Sigmoid colon (tissue), 6 donors: ENCODE measurements at regions not wholly inside any gene's neighbourhood (a gene's known extent, or its start where the extent isn't known, plus 50 kb on each side); places are given as distances from the start of the nearest gene placed in this dataset.

Experiments
- DNase-seq: peaks from one replicate; pipeline ENCODE4 v3.0.0-alpha.2; 2019
- H3K27ac ChIP-seq, 4 donors: fragments of 200-600 bp; sonication (generic); one replicate each; pipeline ENCODE4 v1.5.1; 2016 to 2019; ENCODE audit warnings: mild to moderate bottlenecking in 1 of 4
- H3K27me3 ChIP-seq, 3 donors: fragments of 200-600 bp; sonication (generic); one replicate each; pipeline ENCODE4 v1.5.1; 2019; ENCODE audit warnings: mild to moderate bottlenecking in 1 of 3
- H3K36me3 ChIP-seq, 4 donors: fragments of 200-600 bp; sonication (generic); one replicate each; pipeline ENCODE4 v1.5.1; 2016 to 2019
- H3K4me1 ChIP-seq, 4 donors: fragments of 200-600 bp; sonication (generic); one replicate each; pipeline ENCODE4 v1.5.1; 2017 to 2019
- H3K4me3 ChIP-seq, 4 donors: fragments of 200-600 bp; sonication (generic); one replicate each; pipeline ENCODE4 v1.5.1; 2017 to 2019; ENCODE audit warnings: mild to moderate bottlenecking in 2 of 4, moderate library complexity in 1 of 4
- H3K9me3 ChIP-seq, 4 donors: fragments of 200-600 bp in 3 of 4; sonication (generic) in 3 of 4; one replicate each; pipeline versions ENCODE4 v1.5.1 to v1.6.1; 2013 to 2019
- CTCF ChIP-seq, 4 experiments: fragments of 450-650 bp in 3 of 4; fragments of 200-600 bp in 1 of 4; IDR thresholded peaks; one replicate each; pipeline ENCODE4 v1.5.1; 2016 to 2019; ENCODE audit warnings: antibody characterized with exemption in 4 of 4, mild to moderate bottlenecking in 3 of 4, moderate library complexity in 2 of 4
- EP300 ChIP-seq, 4 donors: sonication (generic); formaldehyde crosslinking; IDR thresholded peaks; one replicate each; pipeline ENCODE4 v1.6.1; 2017; ENCODE audit warnings: antibody characterized with exemption in 4 of 4
- POLR2A ChIP-seq, 2 donors: fragments of 450-650 bp; IDR thresholded peaks; one replicate each; pipeline ENCODE4 v1.6.1; 2016; ENCODE audit warnings: antibody characterized with exemption in 2 of 2, mild to moderate bottlenecking in 2 of 2, moderate library complexity in 2 of 2
- POLR2AphosphoS5 ChIP-seq, 4 donors: sonication (generic); formaldehyde crosslinking; IDR thresholded peaks; one replicate each; pipeline ENCODE4 v1.6.1; 2017; ENCODE audit warnings: antibody characterized with exemption in 4 of 4
- WGBS, 2 donors: extraction: QIAGEN DNeasy Blood & Tissue Kit; methylation state at CpG; one replicate each; pipeline ENCODE4 v1.1.7; 2013; 5-methylcytosine and 5-hydroxymethylcytosine counted together
- intact Hi-C: fragments of 100-400 bp; cut with DNase I; formaldehyde crosslinking; loops from one replicate; pipeline ENCODE4 v1.15.1; 2023
- donor health status: healthy with polysubstance abuse.
- donor health status: healthy.

GRCh38 chr7:114196517-114196916 lies 218.1 kb upstream of the FOXP2 start:
- 97 to 100% methylated on average over 1 of the region's 1 CpG for WGBS, 2 donors
- no peaks in the 10 kb centered on the region for H3K27me3 ChIP-seq

GRCh38 chr7:114190387-114190786 lies 224.2 kb upstream of the FOXP2 start:
- Histone ChIP-seq H3K9me3 (no peaks in the 10 kb centered on the region), H3K27ac (no peak overlapping the region), H3K27me3 (no peaks in the 10 kb centered on the region), H3K36me3 (no peaks in the 10 kb centered on the region), H3K4me3 (no peak overlapping the region), H3K4me1 (peaks cover 0 to 24% (median 3%) of the 10 kb centered on the region in 4 donors)
- no peak for TF ChIP-seq CTCF (IDR thresholded peaks at IDR 0.05)
- DNase-seq: no peak
- 73 to 87% methylated on average over 2 of the region's 2 CpGs for WGBS, 2 donors
- intact Hi-C loops: no loop called here

More at GRCh38 chr7:114196517-114196916, 218.1 kb upstream of the FOXP2 start:
- no peak for TF ChIP-seq CTCF (IDR thresholded peaks at IDR 0.05)
- TF ChIP-seq EP300 (IDR thresholded peaks at IDR 0.05): no peak
- TF ChIP-seq POLR2AphosphoS5 (IDR thresholded peaks at IDR 0.05): no peak
- TF ChIP-seq POLR2A (IDR thresholded peaks at IDR 0.05): no peak
- no peak overlapping the region for H3K27ac ChIP-seq
- intact Hi-C loops: no loop called here
- peaks cover 0 to 21% (median 3%) of the 10 kb centered on the region in 4 donors for H3K4me1 ChIP-seq
- no peak for DNase-seq
- no peaks in the 10 kb centered on the region for H3K36me3 ChIP-seq
- H3K4me3 ChIP-seq: no peak overlapping the region
- H3K9me3 ChIP-seq: no peaks in the 10 kb centered on the region

- DNase-seq: no peak
- WGBS, 2 donors: 85 to 91% methylated on average over 3 of the region's 3 CpGs
- H3K9me3 ChIP-seq: no peaks in the 10 kb centered on the region
- H3K4me1 ChIP-seq: peaks cover 0 to 13% (median 7%) of the 10 kb centered on the region in 4 donors
- H3K36me3 ChIP-seq: no peaks in the 10 kb centered on the region
- H3K27me3 ChIP-seq: no peaks in the 10 kb centered on the region
- intact Hi-C loops: no loop called here
- H3K4me3 ChIP-seq: no peak overlapping the region
- TF ChIP-seq CTCF (IDR thresholded peaks at IDR 0.05) (no peak), POLR2A (IDR thresholded peaks at IDR 0.05) (no peak), EP300 (IDR thresholded peaks at IDR 0.05) (no peak), POLR2AphosphoS5 (IDR thresholded peaks at IDR 0.05) (no peak)
- H3K27ac ChIP-seq: no peak overlapping the region
Observed at GRCh38 chr7:114183311-114184088, 231.1 kb upstream of the FOXP2 start.

- intact Hi-C loops: no loop called here
- no peak overlapping the region for H3K4me3 ChIP-seq
- H3K9me3 ChIP-seq: no peaks in the 10 kb centered on the region
- no peak for TF ChIP-seq EP300 (IDR thresholded peaks at IDR 0.05)
- no peak for TF ChIP-seq POLR2A (IDR thresholded peaks at IDR 0.05)
- no peak for TF ChIP-seq CTCF (IDR thresholded peaks at IDR 0.05)
- TF ChIP-seq POLR2AphosphoS5 (IDR thresholded peaks at IDR 0.05): no peak
- DNase-seq: no peak
- peaks cover 0 to 13% (median 7%) of the 10 kb centered on the region in 4 donors for H3K4me1 ChIP-seq
- no peaks in the 10 kb centered on the region for H3K27me3 ChIP-seq
- 67 to 86% methylated on average over 1 of the region's 1 CpG for WGBS, 2 donors
- no peak overlapping the region for H3K27ac ChIP-seq
- H3K36me3 ChIP-seq: no peaks in the 10 kb centered on the region
Observed at GRCh38 chr7:114182837-114183236, 231.8 kb upstream of the FOXP2 start.

- WGBS, 2 donors: 88 to 93% methylated on average over 1 of the region's 1 CpG
- Histone ChIP-seq H3K36me3 (no peaks in the 10 kb centered on the region), H3K4me1 (peaks cover 0 to 13% (median 7%) of the 10 kb centered on the region in 4 donors), H3K27ac (no peak overlapping the region), H3K27me3 (no peaks in the 10 kb centered on the region), H3K9me3 (no peaks in the 10 kb centered on the region), H3K4me3 (no peak overlapping the region)
- no peak for DNase-seq
- TF ChIP-seq EP300 (IDR thresholded peaks at IDR 0.05): no peak
- no peak for TF ChIP-seq POLR2AphosphoS5 (IDR thresholded peaks at IDR 0.05)
- no peak for TF ChIP-seq POLR2A (IDR thresholded peaks at IDR 0.05)
- TF ChIP-seq CTCF (IDR thresholded peaks at IDR 0.05): no peak
- intact Hi-C loops: no loop called here
Observed at GRCh38 chr7:114181280-114181679, 233.3 kb upstream of the FOXP2 start.
